ENCODE measurements at regions not wholly inside any gene's neighbourhood (a gene's known extent, or its start where the extent isn't known, plus 50 kb on each side); places are given as distances from the start of the nearest gene placed in this dataset.

DNA sequence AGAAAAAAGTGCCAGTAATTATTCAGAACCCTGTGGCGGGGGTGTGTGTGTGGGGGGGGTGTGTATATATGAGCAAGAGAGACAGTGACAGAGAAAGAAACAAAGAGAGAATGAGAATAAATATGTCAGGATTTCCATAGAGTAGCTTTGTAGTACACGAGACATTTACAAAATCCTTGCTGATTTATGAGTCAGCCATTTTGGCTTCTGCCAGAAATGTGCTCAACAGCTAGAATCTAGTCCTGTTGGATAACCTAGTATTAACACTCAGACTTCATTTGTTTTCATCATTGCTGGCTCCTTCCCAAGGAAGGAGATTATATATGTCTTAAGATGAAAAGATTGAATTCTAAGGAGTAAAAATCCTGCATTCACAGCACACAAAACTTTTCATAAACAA is 140.5 kb upstream of the HNRNPA3 start:
- no peak for DNase-seq (ENCODE audit: low read depth in 2 of 3, low spot score in 2 of 3)

DNA sequence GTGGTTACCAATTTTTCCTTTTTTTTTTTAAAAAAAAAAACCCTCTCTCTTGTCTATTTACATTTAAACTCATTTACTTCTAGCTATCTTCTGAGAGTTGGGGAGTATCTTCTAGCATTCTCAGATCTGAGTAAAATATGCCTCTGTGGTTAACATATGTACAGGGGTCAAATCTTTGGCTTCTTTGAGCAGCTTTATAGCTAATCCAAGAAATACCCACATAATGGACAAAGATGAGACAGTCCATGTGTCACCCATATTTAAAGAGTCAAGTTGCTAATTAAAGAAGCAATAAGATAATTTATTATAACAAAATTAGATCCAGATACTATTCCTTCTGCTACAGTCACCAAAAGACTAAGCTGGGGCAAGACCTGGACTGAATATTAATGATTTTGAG is 139.0 kb upstream of the HNRNPA3 start:
- DNase-seq (ENCODE audit: low read depth in 2 of 3, low spot score in 2 of 3): no peak

DNA sequence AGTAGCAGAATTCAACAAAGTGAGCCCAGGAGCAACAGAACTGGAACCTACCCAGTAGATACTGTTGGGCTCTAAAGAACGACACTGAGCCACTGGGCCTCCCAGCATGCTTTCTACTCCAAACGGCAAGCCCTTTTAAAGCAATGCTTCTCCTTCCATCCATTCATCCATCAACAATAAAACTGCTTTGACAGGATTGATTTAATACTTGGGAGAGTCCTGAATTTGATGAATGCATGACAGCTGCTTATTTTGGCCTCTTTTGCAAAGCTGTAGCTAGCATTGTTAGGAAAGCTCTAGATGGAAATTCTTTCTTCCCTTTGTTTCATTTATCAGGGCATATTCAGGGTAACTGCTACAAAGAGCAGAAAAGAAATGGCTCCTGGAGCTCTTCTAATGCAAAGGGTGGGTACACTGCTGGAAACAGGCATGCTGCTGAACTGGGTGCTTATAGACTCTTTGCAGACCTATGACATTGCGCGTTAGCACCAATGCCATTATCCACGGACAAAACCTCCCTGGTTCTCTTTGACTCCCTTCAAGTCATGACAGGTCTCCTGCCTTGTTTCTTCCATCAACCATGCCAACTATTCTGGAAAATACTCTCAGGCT is 138.4 kb upstream of the HNRNPA3 start:
- no peak for DNase-seq (ENCODE audit: low read depth in 2 of 3, low spot score in 2 of 3)

DNA sequence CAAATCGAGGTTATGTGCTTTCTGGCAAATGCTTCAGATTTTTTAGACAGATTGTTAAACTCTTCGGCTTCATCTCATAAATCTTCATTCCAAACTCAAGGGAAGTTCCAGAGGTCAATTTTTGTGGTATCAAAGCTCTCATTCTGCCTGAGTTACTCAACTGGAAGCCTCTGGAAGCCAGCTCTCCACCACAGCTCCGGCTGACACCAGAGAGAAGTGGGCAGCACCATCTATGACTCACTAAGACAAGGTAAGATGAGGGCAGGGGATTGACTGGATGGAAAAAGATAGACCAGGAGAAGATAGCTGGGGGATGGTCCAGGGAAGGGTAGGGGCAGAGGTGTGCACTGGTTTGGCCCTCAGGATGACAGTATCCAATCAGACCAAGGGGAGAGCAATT is 137.3 kb upstream of the HNRNPA3 start:
- DNase-seq (ENCODE audit: low read depth in 2 of 3, low spot score in 2 of 3): peak in 1 of 3 donors; percentile 6

DNA sequence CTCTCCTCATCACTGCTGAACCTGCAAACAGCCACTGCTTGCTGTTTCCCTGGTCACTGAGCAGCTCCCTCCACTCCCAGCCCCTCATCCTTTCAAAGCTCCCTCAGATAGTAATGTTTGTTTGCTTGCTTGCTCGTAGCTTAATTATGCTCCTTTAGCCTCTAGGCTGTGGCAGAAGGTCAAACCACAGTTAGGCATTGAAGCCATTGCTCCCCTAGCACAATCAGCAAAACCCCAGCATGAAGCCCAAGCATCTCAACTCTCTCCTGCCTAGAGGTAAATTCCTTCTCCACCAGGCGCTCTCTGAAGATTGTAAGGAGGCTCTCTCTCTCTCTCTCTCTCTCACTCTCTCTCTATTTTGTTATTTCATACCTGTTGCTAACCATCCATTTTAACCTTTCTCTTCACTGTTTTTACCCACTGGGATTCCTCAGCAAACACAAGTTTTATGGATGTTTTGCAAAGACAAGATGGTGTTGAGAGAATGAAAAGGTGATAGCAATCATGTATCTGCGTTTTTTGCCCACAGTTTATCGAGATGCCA is 135.9 kb upstream of the HNRNPA3 start:
- DNase-seq (ENCODE audit: low read depth in 2 of 3, low spot score in 2 of 3): no peak

DNA sequence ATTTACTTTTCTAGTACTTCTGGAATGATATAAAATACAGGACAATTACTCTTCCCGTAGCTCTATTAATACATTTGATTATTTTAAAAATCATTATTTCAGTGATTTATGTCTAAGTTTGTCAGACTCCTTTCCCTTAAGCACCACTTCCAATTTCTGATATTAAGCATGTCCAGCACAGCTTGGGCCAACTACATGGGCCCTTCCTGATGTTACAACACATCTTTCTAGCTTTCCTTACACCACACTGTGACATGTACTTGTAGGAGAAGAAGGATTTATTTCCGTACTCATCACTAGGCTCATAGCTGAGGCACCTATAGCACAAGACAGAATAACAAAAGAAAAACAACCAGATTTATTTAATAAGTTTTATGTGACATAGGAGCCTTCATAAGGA is 134.8 kb upstream of the HNRNPA3 start:
- no peak for DNase-seq (ENCODE audit: low read depth in 2 of 3, low spot score in 2 of 3)

DNA sequence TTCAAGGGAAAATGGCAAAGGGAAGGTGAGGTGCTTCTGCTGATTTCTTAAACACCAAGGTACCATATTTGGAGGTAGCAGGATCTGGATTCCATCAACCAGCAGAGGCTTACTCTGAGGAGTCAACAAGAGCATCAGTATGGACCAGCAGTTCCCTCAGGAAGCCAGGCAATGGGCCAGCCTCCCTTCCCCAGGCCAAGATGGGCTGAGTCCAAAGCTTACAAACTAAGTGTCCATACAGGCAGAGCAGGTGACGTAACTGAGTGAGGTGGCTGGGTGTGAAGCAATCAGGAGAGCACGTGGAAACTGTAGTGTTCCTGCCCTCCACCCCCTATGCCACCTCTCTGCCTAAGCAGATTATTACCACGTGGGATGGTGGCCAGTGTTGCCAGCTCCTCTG is 134.2 kb upstream of the HNRNPA3 start:
- DNase-seq (ENCODE audit: low read depth in 2 of 3, low spot score in 2 of 3): no peak

DNA sequence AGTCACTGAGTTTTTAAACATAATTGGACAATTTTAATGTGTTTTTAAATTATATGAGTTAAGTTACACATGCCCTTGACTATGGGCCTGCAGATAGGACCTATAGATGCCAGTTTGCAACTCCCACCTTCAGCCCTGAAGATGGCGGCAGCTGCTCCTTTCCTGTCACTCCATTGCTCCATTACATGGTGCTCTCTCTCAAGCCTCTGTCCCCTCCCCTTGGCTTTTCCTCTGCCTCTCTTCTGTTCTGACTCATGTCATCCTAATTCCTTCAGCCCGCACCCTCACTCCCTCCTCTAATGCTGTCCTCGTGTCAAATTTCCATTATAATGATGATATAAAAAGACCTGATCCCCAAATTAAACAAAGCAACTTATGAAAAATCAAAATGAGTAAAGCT is 133.7 kb upstream of the HNRNPA3 start:
- no peak for DNase-seq (ENCODE audit: low read depth in 2 of 3, low spot score in 2 of 3)

DNA sequence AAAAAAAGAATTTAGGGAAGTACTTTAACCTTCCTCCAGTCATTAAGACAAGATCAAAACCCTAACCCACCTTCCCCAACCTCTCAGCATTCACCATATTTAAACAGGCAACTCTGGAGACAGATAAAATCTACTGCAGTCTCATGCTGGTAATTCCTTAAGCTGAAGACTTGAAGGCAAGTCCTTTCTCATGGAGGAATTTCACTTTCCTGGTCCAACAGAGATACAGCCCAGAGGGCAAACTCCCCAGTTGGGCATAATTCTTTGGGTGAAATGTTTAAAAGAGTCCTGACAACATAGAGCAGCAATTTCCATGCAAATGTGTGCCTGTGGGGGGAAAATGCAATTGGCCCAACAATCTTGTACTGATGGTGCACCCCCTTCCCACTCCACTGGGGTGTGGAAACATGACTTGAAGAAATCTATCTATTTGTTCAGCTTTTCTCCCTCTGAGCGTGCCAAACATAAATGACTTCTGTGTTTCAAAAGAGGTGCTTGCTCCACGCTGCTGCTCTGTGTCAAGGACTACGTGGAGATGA is 131.8 kb upstream of the HNRNPA3 start:
- DNase-seq (ENCODE audit: low read depth in 2 of 3, low spot score in 2 of 3): no peak

DNA sequence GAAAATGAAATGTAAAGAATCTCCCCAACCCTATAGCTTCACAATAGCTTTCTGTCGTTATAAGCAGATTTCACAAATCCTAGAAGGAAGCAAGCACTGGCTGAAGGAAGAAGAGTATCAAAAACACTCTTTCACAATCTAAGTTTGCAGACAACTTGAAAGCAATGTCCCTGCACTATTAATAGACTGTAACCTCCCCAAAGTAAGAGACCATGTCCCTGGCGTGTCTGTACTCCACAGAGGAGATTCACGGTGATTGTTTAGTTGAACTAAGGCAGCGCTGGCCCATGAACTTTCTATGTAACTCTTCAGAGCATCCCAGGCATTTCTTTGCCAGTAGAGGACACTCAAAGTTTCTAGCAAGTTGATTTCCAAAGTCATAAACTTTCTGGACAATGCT is 128.0 kb upstream of the HNRNPA3 start:
- no peak for DNase-seq (ENCODE audit: low read depth in 2 of 3, low spot score in 2 of 3)

DNA sequence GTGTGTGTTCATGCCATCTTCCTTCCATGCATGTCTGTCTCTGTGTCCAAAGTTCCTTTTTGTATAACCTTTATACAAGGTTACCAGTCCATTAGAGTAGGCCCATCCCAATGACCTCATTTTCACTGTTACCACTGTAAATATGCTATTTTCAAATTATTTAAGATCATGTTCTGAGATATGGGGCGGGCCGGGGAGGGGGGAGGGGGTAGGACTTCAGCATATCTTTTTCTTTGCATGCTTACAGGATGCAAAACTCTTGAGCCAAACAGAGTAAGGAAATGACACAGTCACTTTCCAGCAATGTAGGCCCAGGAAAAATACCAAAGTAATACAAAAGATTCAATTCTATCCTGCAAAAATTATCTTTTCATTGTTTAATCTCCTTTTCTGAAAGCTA is 124.1 kb upstream of the HNRNPA3 start:
- no peak for DNase-seq (ENCODE audit: low read depth in 2 of 3, low spot score in 2 of 3)

DNA sequence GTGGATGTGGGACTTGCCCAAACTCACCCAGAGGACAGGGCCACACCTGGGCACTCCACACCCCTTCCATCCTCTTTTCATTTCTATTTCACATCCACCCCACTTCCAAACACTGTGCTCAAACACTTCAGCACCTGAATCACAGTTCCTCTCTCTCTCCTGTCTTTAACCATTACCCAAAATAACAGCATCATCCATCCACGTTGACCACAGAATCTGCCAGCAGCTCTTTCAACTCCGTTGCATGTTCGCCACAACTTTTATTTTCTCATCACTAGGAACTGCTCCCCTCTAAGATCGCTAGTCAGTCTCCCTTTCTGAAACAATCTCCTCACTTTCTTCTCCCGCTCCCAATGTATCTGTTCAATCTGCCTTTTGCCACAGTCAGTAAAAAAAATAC is 121.6 kb upstream of the HNRNPA3 start:
- peak in 1 of 3 donors; percentile 24 for DNase-seq (ENCODE audit: low read depth in 2 of 3, low spot score in 2 of 3)

DNA sequence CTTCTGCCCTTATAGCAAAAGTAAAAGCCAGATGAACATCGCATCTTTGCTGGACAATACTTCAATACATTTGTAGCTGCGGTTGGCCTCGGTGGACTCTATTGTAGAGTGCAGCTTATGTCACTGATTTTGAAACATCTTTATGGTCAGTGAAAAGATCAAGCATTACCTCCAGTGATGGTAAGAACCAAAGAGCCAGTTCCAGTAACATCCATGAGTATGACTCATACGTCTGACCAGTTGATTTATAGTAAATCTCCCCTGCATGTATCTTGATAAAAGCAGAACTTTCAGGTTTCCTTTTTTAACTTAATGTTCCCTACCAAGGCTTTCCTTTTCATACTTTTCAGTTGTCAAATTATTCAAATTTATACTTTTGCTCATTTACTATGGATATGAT is 119.2 kb upstream of the HNRNPA3 start:
- peak in 2 of 3 donors; percentile 57 to 69 for DNase-seq (ENCODE audit: low read depth in 2 of 3, low spot score in 2 of 3)

DNA sequence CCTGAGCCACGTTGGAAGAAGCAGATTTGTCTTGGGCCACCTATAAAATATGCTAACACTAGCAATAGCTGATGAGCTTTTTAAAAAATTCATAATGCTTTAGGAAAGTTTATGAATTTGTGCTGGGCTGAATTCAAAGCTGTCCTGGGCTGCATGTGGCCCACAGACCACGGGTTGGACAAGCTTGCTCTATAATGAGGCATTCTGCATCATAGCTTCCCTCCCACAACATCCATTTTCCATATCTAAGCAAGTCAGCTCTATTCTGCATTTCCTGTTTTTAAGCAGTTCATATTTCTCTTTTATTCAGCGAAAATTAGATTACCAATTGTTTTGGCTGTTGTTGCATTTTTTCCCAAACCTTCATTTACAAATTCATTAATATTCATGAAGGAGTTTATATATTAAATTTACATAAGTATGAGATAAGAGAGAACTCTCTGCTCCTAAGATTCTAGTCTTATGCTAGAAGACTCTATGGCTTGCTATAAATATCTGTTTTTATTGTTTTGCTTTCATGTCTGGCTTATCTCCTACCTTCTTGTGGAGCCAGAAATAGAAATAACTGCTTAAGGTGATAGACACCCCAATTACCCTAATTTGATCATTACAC is 114.5 kb upstream of the HNRNPA3 start:
- peak in 2 of 3 donors; percentile 58 to 82 for DNase-seq (ENCODE audit: low read depth in 2 of 3, low spot score in 2 of 3)

DNA sequence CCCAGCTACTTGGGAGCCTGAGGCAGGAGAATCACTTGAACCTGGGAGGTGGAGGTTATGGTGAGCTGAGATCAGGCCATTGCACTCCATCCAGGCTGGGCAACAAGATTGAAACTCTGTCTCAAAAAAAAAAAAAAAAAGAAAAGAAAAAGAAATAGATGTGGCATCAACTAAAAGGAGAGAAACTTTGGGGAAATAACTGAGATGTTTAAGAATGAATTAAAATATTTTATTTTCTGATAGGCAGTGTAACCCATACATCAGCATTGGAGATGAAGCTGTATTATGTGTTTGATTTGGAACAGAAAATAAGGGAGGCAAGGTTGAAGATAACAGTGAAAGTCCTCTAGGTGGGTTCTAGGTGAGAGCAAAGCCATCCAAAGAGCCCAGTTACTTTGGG is 110.7 kb upstream of the HNRNPA3 start:
- DNase-seq (ENCODE audit: low read depth in 2 of 3, low spot score in 2 of 3): no peak

DNA sequence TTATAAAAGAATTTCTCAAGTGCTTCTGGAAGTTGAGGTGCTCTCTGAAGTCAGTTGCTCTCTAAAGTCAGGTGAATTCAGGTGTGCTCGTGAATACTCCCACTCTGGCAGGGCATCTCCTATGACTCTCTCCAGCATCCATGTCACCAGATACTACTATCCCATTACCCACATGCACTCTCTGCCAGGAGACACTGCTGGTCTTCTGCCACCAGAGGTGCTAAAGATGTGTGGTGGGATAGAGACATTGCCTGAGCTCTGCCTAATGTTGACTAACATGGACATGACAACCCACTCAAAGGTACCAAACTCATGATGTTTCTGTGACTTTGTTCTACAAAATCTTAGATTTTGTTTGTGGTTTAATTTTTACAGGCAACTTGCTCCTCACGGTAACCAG is 106.4 kb upstream of the HNRNPA3 start:
- no peak for DNase-seq (ENCODE audit: low read depth in 2 of 3, low spot score in 2 of 3)

DNA sequence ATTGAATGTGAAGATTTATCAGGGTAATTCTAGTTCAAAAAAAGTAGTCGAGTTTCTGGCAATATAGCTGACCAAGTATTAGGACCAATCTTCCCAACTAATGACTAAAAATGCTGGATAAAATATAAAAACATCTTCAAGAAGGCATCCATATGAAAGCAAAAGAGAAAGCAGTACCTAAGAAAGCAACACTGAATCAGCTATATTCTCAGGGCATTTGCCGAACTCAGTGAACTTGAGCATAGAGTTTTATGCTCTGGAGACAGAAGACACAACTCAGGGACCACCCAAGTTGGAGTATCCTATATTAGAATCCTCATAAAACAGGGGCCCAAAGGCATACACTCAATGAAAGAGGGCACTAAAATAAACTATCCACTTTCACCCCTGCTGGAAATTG is 103.7 kb upstream of the HNRNPA3 start:
- DNase-seq (ENCODE audit: low read depth in 2 of 3, low spot score in 2 of 3): no peak

DNA sequence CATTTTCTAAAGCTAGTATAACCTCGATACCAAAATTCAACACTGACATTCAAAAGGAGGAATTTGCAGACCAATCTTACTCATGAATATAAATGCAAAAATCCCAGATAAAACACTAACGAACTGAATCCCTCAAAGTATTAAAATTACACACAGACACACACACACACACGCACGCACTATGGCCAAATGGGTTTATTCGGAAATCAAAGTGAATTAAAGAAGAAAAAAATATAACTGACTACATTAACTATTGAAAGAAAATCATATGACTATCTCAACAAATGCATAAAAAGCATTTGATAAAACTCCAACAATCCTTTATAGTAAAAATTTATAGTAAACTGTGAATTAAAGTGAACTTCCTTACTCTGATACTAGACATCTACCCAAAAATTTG is 97.9 kb upstream of the HNRNPA3 start:
- DNase-seq (ENCODE audit: low read depth in 2 of 3, low spot score in 2 of 3): no peak

DNA sequence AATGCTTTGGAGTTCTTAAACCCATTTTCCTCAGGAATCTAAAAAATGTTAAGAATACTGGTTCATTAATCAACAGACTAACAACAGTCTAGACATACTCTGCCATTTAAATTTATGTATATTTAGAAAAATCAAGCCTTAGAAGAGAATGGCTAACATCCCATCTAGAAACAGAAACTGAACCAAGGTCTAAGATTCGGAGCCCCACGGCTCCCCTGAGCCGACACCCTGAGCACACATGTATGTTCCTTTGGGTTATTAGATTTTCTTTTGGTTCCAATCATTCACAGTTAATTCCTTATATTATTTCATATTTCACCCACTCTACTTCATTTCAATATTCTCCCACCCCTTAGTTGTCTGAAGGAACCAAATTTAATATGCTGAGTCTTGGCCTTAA is 94.8 kb upstream of the HNRNPA3 start:
- DNase-seq (ENCODE audit: low read depth in 2 of 3, low spot score in 2 of 3): no peak

DNA sequence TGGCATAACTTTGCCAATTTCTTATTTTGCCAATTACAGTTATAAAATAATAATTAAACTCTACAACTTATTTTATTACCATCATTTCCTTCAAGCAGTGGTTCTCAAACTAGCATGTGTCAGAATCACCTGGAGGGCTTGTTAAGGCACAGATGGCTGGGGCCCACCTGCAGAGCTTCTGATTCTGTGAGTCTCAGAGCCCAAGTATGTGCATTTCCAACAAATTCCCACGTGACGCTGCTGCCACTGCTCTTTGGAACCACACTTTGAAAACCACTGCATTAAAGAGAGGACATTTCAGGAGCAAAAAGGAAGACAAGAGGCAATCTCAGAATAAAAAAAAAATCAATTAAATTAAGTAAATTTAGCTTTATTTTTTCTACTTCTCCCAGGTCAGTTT is 94.0 kb upstream of the HNRNPA3 start:
- no peak for DNase-seq (ENCODE audit: low read depth in 2 of 3, low spot score in 2 of 3)

DNA sequence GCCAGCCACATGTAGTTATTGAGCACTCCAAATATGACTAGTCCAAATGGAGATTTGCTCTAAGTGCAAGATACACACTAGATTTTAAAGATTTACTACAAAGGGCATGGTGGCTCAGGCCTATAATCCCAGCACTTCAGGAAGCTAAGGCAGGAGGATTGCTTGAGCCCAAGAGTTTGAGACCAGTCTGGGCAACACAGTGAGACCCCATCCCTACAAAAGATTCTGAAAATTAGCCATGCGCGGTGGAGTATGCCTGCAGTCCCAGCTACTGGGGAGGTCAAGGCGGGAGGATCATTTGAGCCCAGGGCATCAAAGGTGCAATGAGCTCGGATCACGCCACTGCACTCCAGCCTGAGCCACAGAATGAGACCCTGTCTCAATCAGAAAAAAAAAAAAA is 93.5 kb upstream of the HNRNPA3 start:
- DNase-seq (ENCODE audit: low read depth in 2 of 3, low spot score in 2 of 3): no peak

DNA sequence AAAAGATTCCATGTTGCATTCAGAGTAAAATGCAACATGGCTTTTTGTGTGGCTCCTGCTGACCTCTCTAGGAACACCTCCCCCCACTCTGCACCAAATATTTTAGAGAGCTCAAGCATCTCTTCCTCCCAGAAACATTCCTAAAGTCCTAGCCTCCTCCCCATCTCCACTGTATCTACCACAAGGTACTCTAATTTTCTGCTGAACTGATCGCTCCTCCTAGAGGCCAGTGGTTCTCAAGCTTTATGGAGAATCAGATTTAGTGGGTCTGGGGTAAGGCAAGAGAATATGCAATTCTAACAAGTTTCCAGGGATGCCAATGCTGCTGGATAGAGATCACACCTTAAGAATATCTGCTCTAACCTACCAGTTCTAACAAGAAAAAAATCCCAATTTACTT is 89.5 kb upstream of the HNRNPA3 start:
- no peak for DNase-seq (ENCODE audit: low read depth in 2 of 3, low spot score in 2 of 3)

All from hematopoietic multipotent progenitor cell (in vitro differentiated cells).